ENCODE measurements at regions not wholly inside any gene's neighbourhood (a gene's known extent, or its start where the extent isn't known, plus 50 kb on each side); places are given as distances from the start of the nearest gene placed in this dataset.

GRCh38 chr18:64254399-64255093 lies 105.7 kb upstream of the LINC00305 start:
- POLR2A ChIA-PET = no interaction called here
- Histone ChIP-seq H3K4me3 (no peak overlapping the region), H3K4me2 (no peak overlapping the region), H3K4me1 (no peaks in the 10 kb centered on the region), H3K27ac (no peak overlapping the region), H3K9me3 (no peaks in the 10 kb centered on the region)
- no peak for FAIRE-seq
- DNase-seq (ENCODE audit: low read depth in 1 of 2, low spot score in 1 of 2) = no peak
- CTCF ChIA-PET = no interaction called here
- 0% methylated on average over 2 of the region's 2 CpGs for WGBS (ENCODE audit: missing lambda C conversion rate)
- ATAC-seq = no peak
- no peak for TF ChIP-seq ESRRA (IDR thresholded peaks at IDR 0.05; ENCODE audit: borderline replicate concordance, low read length)
- no peak for TF ChIP-seq SREBF2 (IDR thresholded peaks at IDR 0.05)
- TF ChIP-seq TFCP2L1 (CRISPR knock-in tag; IDR thresholded peaks at IDR 0.05) = no peak
- no peak for TF ChIP-seq ATOH8 (CRISPR knock-in tag; IDR thresholded peaks at IDR 0.05; ENCODE audit: low read depth)
- no peak for TF ChIP-seq POLR2AphosphoS2 (conservative IDR thresholded peaks at IDR 0.05; ENCODE audit: low read length)
- TF ChIP-seq RFX5 (IDR thresholded peaks at IDR 0.05) = no peak
- no peak for TF ChIP-seq PHF8 (IDR thresholded peaks at IDR 0.05; ENCODE audit: borderline replicate concordance, low read depth)
- no peak for TF ChIP-seq CTCF (IDR thresholded peaks at IDR 0.05)
- TF ChIP-seq HOXA7 (CRISPR knock-in tag; IDR thresholded peaks at IDR 0.05) = no peak
- no peak for TF ChIP-seq USF2 (IDR thresholded peaks at IDR 0.05)
- TF ChIP-seq ZC3H11A (IDR thresholded peaks at IDR 0.05) = no peak
- no peak for TF ChIP-seq ZNF302 (CRISPR knock-in tag; IDR thresholded peaks at IDR 0.05)
- no peak for TF ChIP-seq EHMT2 (IDR thresholded peaks at IDR 0.05; ENCODE audit: low read depth)
- no peak for TF ChIP-seq MAZ (IDR thresholded peaks at IDR 0.05; ENCODE audit: borderline replicate concordance, low read depth, low read length)

DNA sequence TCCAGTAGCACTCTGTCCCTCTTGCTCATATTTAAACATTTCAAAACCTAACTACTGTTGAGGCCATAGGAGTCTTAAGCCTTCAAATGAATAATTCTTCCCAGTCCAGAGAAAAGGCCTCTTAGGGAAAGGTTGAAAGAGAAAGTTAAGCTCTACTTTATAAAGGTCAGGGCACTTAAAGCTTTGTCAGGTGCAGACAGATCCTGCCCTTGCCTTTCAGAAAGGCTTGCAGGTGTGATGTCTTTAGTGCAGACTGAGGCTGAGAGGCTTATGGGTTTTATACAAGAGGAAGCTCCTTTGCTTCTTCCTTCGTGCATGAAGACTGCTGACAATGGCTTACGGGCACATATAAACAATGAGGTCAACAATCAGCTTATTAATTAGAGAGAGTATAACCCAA lies 105.0 kb upstream of the LINC00305 start:
- H3K27ac ChIP-seq = no peak overlapping the region
- ATAC-seq = no peak
- CTCF ChIA-PET = no interaction called here

More for the DNA sequence above, 105.0 kb upstream of the LINC00305 start:
- TF ChIP-seq ZFP36 (IDR thresholded peaks at IDR 0.05; ENCODE audit: borderline replicate concordance, partially characterized antibody) (no peak), RAD21 (conservative IDR thresholded peaks at IDR 0.05 in 1 of 2, IDR thresholded peaks at IDR 0.05 in 1 of 2) (no peak), CBX8 (IDR thresholded peaks at IDR 0.05) (no peak), CTCF (IDR thresholded peaks at IDR 0.05) (no peak), KDM1A (IDR thresholded peaks at IDR 0.05; ENCODE audit: low read depth) (no peak), ZC3H11A (IDR thresholded peaks at IDR 0.05) (no peak)
- WGBS (ENCODE audit: missing lambda C conversion rate) = 9% methylated on average over 2 of the region's 2 CpGs
- H3K4me3 ChIP-seq = no peak overlapping the region
- POLR2A ChIA-PET = no interaction called here
- H3K9me3 ChIP-seq = no peaks in the 10 kb centered on the region
- FAIRE-seq (no peak), DNase-seq (ENCODE audit: low read depth in 1 of 2, low spot score in 1 of 2) (no peak)
- H3K4me1 ChIP-seq = no peaks in the 10 kb centered on the region
- H3K4me2 ChIP-seq = no peak overlapping the region
